ENCODE measurements at regions not wholly inside any gene's neighbourhood (a gene's known extent, or its start where the extent isn't known, plus 50 kb on each side); places are given as distances from the start of the nearest gene placed in this dataset.
"Not testable (repeated sequence)": the region's sequence is repeated elsewhere in the genome, so short reads cannot be mapped to it uniquely, and the experiment has no call there.

DNA sequence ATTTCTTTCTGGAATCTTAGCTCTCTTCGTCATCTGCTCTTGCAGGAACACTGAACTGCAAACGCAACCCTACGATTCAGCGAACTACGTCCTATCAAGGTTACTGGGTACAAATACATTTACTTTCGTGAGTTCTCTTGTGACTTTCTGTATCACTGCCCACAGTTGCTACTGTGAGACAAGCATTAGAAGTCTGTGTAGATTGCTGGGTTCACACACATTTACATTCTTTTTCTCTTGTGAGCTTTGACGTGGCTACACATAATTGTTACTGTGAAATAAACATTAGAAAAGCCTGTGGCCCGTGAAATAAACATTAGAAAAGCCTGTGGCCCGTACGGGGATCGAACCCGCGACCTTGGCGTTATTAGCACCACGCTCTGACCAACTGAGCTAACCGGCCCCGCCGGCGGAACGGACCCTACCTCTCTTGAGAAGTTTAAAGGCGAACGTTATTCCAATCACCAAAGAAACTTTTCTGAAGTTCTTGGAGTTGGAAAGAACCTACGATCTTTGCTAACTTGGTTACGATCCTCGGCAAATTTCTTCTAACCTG, 61.2 kb upstream of the ZNF322 start:
- WGBS, 2 donors: no CpG with 5 or more reads among the region's 25 CpGs
- H3K27me3 ChIP-seq; H3K36me3 ChIP-seq (replicated peaks in 1 of 2; ENCODE audit: insufficient read depth in 1 of 2, low read depth in 2 of 2); H3K4me1 ChIP-seq; H3K27ac ChIP-seq; intact Hi-C loops (cut with DNase I); DNase-seq; ATAC-seq; H3K4me3 ChIP-seq; H3K9me3 ChIP-seq: not testable (repeated sequence)

DNA sequence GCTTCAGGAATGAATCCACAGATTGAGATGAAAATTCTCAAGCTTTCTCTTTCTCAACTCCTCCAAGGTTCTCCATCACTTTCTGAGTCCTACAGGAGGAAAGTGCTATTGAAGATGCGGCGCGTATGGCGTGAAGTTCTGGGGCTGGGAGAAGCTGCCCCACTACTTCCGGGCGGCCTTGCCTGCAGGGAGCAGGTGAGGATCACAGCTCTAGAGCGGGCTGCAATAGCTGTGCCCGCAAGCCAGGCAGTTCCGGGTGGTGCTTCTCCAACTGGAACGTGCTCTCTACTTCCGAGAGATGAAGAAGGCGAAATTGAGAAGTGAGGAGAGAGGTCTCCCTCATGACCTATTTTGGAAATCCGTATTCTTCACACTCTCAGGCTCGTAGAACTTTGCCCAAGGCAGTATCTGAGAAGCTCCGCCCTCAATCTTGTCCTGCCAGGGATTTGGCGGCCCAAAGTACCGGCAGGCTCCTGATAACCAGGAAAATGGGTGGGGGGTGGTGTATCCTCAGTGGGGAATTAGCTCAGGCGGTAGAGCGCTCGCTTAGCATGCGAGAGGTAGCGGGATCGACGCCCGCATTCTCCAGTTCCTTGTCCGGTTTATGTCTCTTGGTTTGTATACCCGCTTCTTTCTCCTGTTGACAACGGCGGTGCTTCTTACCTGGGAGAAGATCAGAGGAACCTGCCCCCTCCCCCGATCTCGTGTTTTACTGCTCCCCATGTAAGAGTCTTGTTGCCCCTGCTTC, 70.6 kb upstream of the ZNF322 start:
- intact Hi-C loops (cut with DNase I); H3K27me3 ChIP-seq; DNase-seq; H3K4me1 ChIP-seq; H3K9me3 ChIP-seq; H3K27ac ChIP-seq; ATAC-seq; H3K4me3 ChIP-seq; H3K36me3 ChIP-seq (replicated peaks in 1 of 2; ENCODE audit: insufficient read depth in 1 of 2, low read depth in 2 of 2): not testable (repeated sequence)
- WGBS, 2 donors: no CpG with 5 or more reads among the region's 31 CpGs

DNA sequence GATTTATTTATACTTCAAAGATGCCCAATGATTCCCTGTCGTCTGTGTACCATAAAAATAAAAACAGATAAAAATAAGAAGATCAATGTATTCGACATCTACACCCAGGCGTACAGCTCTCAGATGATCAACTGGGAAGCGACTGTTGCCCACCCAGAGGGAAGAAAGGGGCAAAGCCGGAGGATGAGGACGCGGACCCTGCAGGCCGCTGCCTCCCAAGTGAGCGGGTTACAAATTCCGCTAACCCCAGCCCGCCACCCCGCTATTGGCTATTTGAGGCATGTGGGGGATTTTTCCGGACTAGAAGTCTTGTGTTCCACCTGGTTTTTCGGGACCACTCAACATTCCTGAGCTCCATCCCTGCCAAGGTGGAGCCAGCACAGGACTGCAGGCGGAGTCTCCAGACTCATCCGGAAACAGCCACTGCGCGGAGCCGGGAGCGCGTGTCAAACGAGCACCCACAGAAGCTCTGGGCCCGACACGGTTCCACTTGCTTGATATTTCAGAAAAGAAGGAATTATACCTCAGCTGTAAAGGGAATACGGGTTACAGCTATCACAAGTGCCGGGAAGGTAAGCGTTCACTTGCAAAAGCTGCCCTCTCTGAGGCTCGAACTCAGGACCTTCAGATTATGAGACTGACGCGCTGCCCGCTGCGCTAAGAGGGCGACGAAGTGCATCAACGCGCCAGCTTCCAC, 75.4 kb upstream of the ZNF322 start:
- intact Hi-C loops (cut with DNase I); H3K4me1 ChIP-seq; H3K27me3 ChIP-seq; DNase-seq; H3K4me3 ChIP-seq; ATAC-seq; H3K27ac ChIP-seq; H3K9me3 ChIP-seq; H3K36me3 ChIP-seq (replicated peaks in 1 of 2; ENCODE audit: insufficient read depth in 1 of 2, low read depth in 2 of 2): not testable (repeated sequence)
- WGBS, 2 donors: no CpG with 5 or more reads among the region's 36 CpGs

DNA sequence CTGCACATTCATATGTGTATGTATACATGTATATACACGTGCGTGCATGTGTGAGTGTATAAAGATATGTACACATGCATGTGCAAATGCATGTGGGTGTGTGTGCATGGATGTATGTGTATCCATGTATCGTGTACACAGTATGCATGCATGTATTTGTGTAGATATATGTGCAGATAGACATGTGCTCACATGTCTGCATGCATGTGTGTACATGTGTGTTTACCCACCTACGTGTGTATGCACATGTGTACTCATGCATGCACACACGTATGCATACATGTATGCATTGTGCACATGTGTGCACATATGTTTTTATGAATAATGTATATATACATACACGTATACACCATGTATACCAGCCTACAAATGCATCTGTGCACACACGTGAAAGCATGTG, 80.3 kb upstream of the ZNF322 start:
- H3K9me3 ChIP-seq: no peaks in the 10 kb centered on the region
- WGBS, 2 donors: 73 to 77% methylated on average over 7 of the region's 7 CpGs
- no peak overlapping the region for H3K27ac ChIP-seq
- H3K4me3 ChIP-seq: no peak overlapping the region
- DNase-seq: no peak
- H3K27me3 ChIP-seq: no peaks in the 10 kb centered on the region
- ATAC-seq: no peak
- TF ChIP-seq POLR2A (IDR thresholded peaks at IDR 0.05): no peak
- TF ChIP-seq, protein P1, sequence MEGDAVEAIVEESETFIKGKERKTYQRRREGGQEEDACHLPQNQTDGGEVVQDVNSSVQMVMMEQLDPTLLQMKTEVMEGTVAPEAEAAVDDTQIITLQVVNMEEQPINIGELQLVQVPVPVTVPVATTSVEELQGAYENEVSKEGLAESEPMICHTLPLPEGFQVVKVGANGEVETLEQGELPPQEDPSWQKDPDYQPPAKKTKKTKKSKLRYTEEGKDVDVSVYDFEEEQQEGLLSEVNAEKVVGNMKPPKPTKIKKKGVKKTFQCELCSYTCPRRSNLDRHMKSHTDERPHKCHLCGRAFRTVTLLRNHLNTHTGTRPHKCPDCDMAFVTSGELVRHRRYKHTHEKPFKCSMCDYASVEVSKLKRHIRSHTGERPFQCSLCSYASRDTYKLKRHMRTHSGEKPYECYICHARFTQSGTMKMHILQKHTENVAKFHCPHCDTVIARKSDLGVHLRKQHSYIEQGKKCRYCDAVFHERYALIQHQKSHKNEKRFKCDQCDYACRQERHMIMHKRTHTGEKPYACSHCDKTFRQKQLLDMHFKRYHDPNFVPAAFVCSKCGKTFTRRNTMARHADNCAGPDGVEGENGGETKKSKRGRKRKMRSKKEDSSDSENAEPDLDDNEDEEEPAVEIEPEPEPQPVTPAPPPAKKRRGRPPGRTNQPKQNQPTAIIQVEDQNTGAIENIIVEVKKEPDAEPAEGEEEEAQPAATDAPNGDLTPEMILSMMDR (IDR thresholded peaks at IDR 0.05): no peak
- H3K36me3 ChIP-seq (replicated peaks in 1 of 2; ENCODE audit: insufficient read depth in 1 of 2, low read depth in 2 of 2): no peaks in the 10 kb centered on the region
- intact Hi-C loops (cut with DNase I): no loop called here
- H3K4me1 ChIP-seq: no peaks in the 10 kb centered on the region

DNA sequence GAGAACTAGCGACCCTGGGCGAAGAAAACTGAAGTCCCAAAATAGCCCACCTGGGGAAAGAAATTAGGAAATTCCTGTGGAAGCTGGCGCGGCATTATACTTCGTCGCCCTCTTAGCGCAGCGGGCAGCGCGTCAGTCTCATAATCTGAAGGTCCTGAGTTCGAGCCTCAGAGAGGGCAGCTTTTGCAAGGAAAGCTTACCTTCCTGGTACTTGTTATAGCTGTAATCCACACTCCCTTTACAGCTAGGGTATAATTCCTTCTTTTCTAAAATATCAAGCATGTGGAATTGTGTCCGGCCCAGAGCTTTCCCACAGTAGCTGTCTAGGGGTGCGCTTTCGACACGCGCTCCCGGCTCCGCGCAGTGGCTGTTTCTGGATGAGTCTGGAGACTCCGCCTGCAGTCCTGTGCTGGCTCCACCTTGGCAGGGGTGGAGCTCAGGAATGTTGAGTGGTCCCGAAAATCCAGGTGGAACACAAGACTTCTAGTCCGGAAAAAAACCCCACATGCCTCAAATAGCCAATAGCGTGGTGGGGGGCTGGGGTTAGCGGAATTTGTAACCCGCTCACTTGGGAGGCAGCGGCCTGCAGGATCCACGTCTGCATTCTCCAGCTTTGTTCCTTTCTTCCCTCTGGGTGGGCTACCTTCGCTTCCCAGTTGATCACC, 83.7 kb upstream of the ZNF322 start:
- intact Hi-C loops (cut with DNase I): no loop called here
- Histone ChIP-seq H3K27ac (no peak overlapping the region), H3K4me1 (no peaks in the 10 kb centered on the region), H3K9me3 (no peaks in the 10 kb centered on the region), H3K4me3 (no peak overlapping the region), H3K27me3 (peaks cover 0 to 9% of the 10 kb centered on the region in 2 donors), H3K36me3 (replicated peaks in 1 of 2; ENCODE audit: insufficient read depth in 1 of 2, low read depth in 2 of 2) (no peaks in the 10 kb centered on the region)
- DNase-seq (no peak), ATAC-seq (no peak)
- WGBS, 2 donors: 4 to 7% methylated on average over 28 of the region's 28 CpGs
- TF ChIP-seq, protein P1 (IDR thresholded peaks at IDR 0.05): no peak
- no peak for TF ChIP-seq POLR2A (IDR thresholded peaks at IDR 0.05)

Data from body of pancreas (tissue), 4 donors.